Tibial nerve (tissue), 3 donors: ENCODE measurements at regions not wholly inside any gene's neighbourhood (a gene's known extent, or its start where the extent isn't known, plus 50 kb on each side); places are given as distances from the start of the nearest gene placed in this dataset.

Experiments used
- POLR2A ChIP-seq, 2 donors: fragments of 450-650 bp; IDR thresholded peaks; one replicate each; pipeline ENCODE4 v1.6.1; 2017; ENCODE audit warnings: antibody characterized with exemption in 2 of 2, mild to moderate bottlenecking in 2 of 2, moderate library complexity in 2 of 2
- TF ChIP-seq, protein P1 (sequence below), 5 experiments: fragments of 200-600 bp in 3 of 5; fragments of 450-650 bp in 2 of 5; sonication (generic) in 3 of 5; IDR thresholded peaks; one replicate each; pipeline ENCODE4 v1.5.1; 2016 to 2019; ENCODE audit warnings: antibody characterized with exemption in 5 of 5, mild to moderate bottlenecking in 3 of 5, moderate library complexity in 2 of 5

- TF ChIP-seq, protein P1, sequence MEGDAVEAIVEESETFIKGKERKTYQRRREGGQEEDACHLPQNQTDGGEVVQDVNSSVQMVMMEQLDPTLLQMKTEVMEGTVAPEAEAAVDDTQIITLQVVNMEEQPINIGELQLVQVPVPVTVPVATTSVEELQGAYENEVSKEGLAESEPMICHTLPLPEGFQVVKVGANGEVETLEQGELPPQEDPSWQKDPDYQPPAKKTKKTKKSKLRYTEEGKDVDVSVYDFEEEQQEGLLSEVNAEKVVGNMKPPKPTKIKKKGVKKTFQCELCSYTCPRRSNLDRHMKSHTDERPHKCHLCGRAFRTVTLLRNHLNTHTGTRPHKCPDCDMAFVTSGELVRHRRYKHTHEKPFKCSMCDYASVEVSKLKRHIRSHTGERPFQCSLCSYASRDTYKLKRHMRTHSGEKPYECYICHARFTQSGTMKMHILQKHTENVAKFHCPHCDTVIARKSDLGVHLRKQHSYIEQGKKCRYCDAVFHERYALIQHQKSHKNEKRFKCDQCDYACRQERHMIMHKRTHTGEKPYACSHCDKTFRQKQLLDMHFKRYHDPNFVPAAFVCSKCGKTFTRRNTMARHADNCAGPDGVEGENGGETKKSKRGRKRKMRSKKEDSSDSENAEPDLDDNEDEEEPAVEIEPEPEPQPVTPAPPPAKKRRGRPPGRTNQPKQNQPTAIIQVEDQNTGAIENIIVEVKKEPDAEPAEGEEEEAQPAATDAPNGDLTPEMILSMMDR (IDR thresholded peaks at IDR 0.05) = no peak
- TF ChIP-seq POLR2A (IDR thresholded peaks at IDR 0.05) = no peak
Observed at GRCh38 chr6:74519163-74519562, 686.7 kb downstream of the COL12A1 start.
